Lung (tissue), 11 donors: ENCODE measurements at regions not wholly inside any gene's neighbourhood (a gene's known extent, or its start where the extent isn't known, plus 50 kb on each side); places are given as distances from the start of the nearest gene placed in this dataset.

Experiments
- ATAC-seq: fragments of 200-7000 bp; cut with Tn5 transposase; one replicate; pipeline ENCODE4 v1.9.1; 2020; ENCODE audit warnings: moderate number of reproducible peaks; ENCODE audit not compliant: insufficient read depth, low FRiP score
- DNase-seq, 3 donors: peaks; one replicate each; pipeline ENCODE4 v3.0.0-alpha.2; 2013 to 2017
- H3K27ac ChIP-seq, 2 donors: one replicate each; pipeline ENCODE4 v1.5.1; 2013; ENCODE audit warnings: mild to moderate bottlenecking in 2 of 2, moderate library complexity in 2 of 2, control low read depth in 1 of 2, inconsistent platforms in 1 of 2, low read depth in 1 of 2, low read length in 1 of 2
- H3K27me3 ChIP-seq, 3 donors: one replicate each; pipeline ENCODE4 v1.5.1; 2013; ENCODE audit warnings: low read length in 2 of 3; ENCODE audit not compliant: control insufficient read depth in 3 of 3, insufficient read depth in 3 of 3
- H3K36me3 ChIP-seq, 4 donors: one replicate each; pipeline ENCODE4 v1.5.1; 2013; ENCODE audit warnings: low read length in 4 of 4, mild to moderate bottlenecking in 1 of 4, moderate library complexity in 1 of 4; ENCODE audit not compliant: control insufficient read depth in 4 of 4, insufficient read depth in 4 of 4
- H3K4me1 ChIP-seq, 5 donors: one replicate each; pipeline ENCODE4 v1.5.1; 2013; ENCODE audit warnings: low read length in 5 of 5, mild to moderate bottlenecking in 2 of 5, moderate library complexity in 1 of 5; ENCODE audit not compliant: control insufficient read depth in 5 of 5, insufficient read depth in 5 of 5
- H3K4me3 ChIP-seq: one replicate; pipeline ENCODE4 v1.5.1; 2013; ENCODE audit warnings: mild to moderate bottlenecking, control low read depth, moderate library complexity
- H3K9ac ChIP-seq, 2 donors: one replicate each; pipeline ENCODE4 v1.5.1; 2013; ENCODE audit warnings: low read length in 2 of 2, control low read depth in 1 of 2; ENCODE audit not compliant: insufficient read depth in 1 of 2
- H3K9me3 ChIP-seq, 4 donors: one replicate each; pipeline ENCODE4 v1.5.1; 2013; ENCODE audit warnings: low read length in 3 of 4, mild to moderate bottlenecking in 1 of 4, moderate library complexity in 1 of 4; ENCODE audit not compliant: control insufficient read depth in 4 of 4, insufficient read depth in 3 of 4
- CTCF ChIP-seq: IDR thresholded peaks from 2 replicates; pipeline ENCODE4 v1.5.1; 2012; ENCODE audit warnings: mild to moderate bottlenecking; ENCODE audit errors: control extremely low read depth, extremely low read depth
- WGBS, 2 donors: extraction: QIAGEN DNeasy Blood & Tissue Kit; methylation state at CpG; one replicate each; pipeline ENCODE4 v1.1.7; 2013; 5-methylcytosine and 5-hydroxymethylcytosine counted together
- donor health status: control.
- donor health status: control.
- donor health status: Bipolar disorder and iron deficiency.
- donor health status: healthy.
- donor health status: DM: yes; HTN: yes; CAD: no.

GRCh38 chr17:70955441-70955840 lies 786.1 kb downstream of the KCNJ2 start:
- no peak for ATAC-seq
- 76 to 77% methylated on average over 7 of the region's 7 CpGs for WGBS, 2 donors
- H3K36me3 ChIP-seq, result no peaks in the 10 kb centered on the region

GRCh38 chr17:70956726-70957125 lies 787.4 kb downstream of the KCNJ2 start:
- Histone ChIP-seq H3K9ac (no peak overlapping the region), H3K27ac (no peak overlapping the region), H3K4me1 (no peaks in the 10 kb centered on the region), H3K9me3 (no peaks in the 10 kb centered on the region), H3K36me3 (no peaks in the 10 kb centered on the region), H3K4me3 (no peak overlapping the region), H3K27me3 (no peaks in the 10 kb centered on the region)
- DNase-seq, result no peak
- ATAC-seq, result no peak
- 69 to 72% methylated on average over 5 of the region's 5 CpGs for WGBS, 2 donors
- no peak for TF ChIP-seq CTCF

More at GRCh38 chr17:70955441-70955840, 786.1 kb downstream of the KCNJ2 start:
- H3K27me3 ChIP-seq, result no peaks in the 10 kb centered on the region
- no peaks in the 10 kb centered on the region for H3K4me1 ChIP-seq
- no peak for DNase-seq
- no peak for TF ChIP-seq CTCF
- H3K4me3 ChIP-seq, result no peak overlapping the region
- no peaks in the 10 kb centered on the region for H3K9me3 ChIP-seq
- no peak overlapping the region for H3K9ac ChIP-seq
- H3K27ac ChIP-seq, result no peak overlapping the region

- Histone ChIP-seq H3K9ac (no peak overlapping the region), H3K27ac (no peak overlapping the region), H3K9me3 (peaks cover 0 to 3% (median under 1%) of the 10 kb centered on the region in 4 donors), H3K4me3 (no peak overlapping the region), H3K27me3 (no peaks in the 10 kb centered on the region), H3K4me1 (no peaks in the 10 kb centered on the region), H3K36me3 (no peaks in the 10 kb centered on the region)
- 91 to 92% methylated on average over 3 of the region's 3 CpGs for WGBS, 2 donors
- TF ChIP-seq CTCF, result no peak
- ATAC-seq (no peak), DNase-seq (no peak)
Observed at GRCh38 chr17:70961341-70961740, 792.0 kb downstream of the KCNJ2 start.

- Histone ChIP-seq H3K4me1 (no peaks in the 10 kb centered on the region), H3K36me3 (no peaks in the 10 kb centered on the region), H3K27me3 (no peaks in the 10 kb centered on the region), H3K4me3 (no peak overlapping the region), H3K27ac (no peak overlapping the region), H3K9me3 (peaks cover 0 to 3% (median under 1%) of the 10 kb centered on the region in 4 donors), H3K9ac (no peak overlapping the region)
- DNase-seq (no peak), ATAC-seq (no peak)
- 74 to 79% methylated on average over 3 of the region's 3 CpGs for WGBS, 2 donors
- TF ChIP-seq CTCF, result no peak
Observed at GRCh38 chr17:70968302-70968701, 799.0 kb downstream of the KCNJ2 start.
